Keratinocyte (primary cell): ENCODE measurements at regions not wholly inside any gene's neighbourhood (a gene's known extent, or its start where the extent isn't known, plus 50 kb on each side); places are given as distances from the start of the nearest gene placed in this dataset.

ENCODE experiments used
- DNase-seq: peaks from one replicate; pipeline ENCODE4 v3.0.0-alpha.2; 2011; ENCODE audit warnings: low read depth, missing footprints, low spot score
- FAIRE-seq: peaks from 2 replicates; lab custom pipeline; 2011; peaks lifted over from hg19 to GRCh38; lab: Jason Lieb, UNC
- H2AFZ ChIP-seq: 2 replicates; pipeline ENCODE4 v1.6.0; 2012; ENCODE audit warnings: low read length, control low read depth, inconsistent platforms; ENCODE audit not compliant: control insufficient read depth
- H3K27ac ChIP-seq: 2 replicates; pipeline ENCODE4 v1.5.1; 2011; ENCODE audit warnings: low read length; ENCODE audit not compliant: control insufficient read depth, insufficient read depth
- H3K27me3 ChIP-seq: 3 replicates; pipeline ENCODE4 v1.6.0; 2011; ENCODE audit warnings: low read length; ENCODE audit not compliant: control insufficient read depth, insufficient read depth; ENCODE audit errors: extremely low read depth
- H3K36me3 ChIP-seq, 2 experiments: 2 replicates in 1 of 2; 3 replicates in 1 of 2; pipeline ENCODE4 v1.5.1; 2011; ENCODE audit warnings: low read length in 2 of 2, mild to moderate bottlenecking in 1 of 2; ENCODE audit not compliant: control insufficient read depth in 2 of 2, insufficient read depth in 2 of 2; ENCODE audit errors: extremely low read depth in 1 of 2
- H3K4me1 ChIP-seq: 3 replicates; pipeline ENCODE4 v1.5.1; 2011; ENCODE audit warnings: low read length; ENCODE audit not compliant: control insufficient read depth, insufficient read depth; ENCODE audit errors: extremely low read depth
- H3K4me2 ChIP-seq: 3 replicates; pipeline ENCODE4 v1.6.0; 2011; ENCODE audit warnings: low read depth, low read length; ENCODE audit not compliant: control insufficient read depth, insufficient read depth; ENCODE audit errors: extremely low read depth
- H3K4me3 ChIP-seq, 3 experiments: fragments of 200-600 bp in 1 of 3; sonication (generic) in 1 of 3; 2 replicates in 2 of 3; 3 replicates in 1 of 3; pipeline ENCODE4 v1.5.1; 2011 to 2016; ENCODE audit warnings: low read length in 3 of 3, mild to moderate bottlenecking in 3 of 3, control low read depth in 2 of 3, inconsistent platforms in 1 of 3, low read depth in 1 of 3, mixed read lengths in 1 of 3, mixed run types in 1 of 3, moderate library complexity in 1 of 3; ENCODE audit not compliant: control insufficient read depth in 2 of 3, insufficient read depth in 2 of 3; ENCODE audit errors: extremely low read depth in 1 of 3
- H3K79me2 ChIP-seq: 2 replicates; pipeline ENCODE4 v1.6.0; 2012; ENCODE audit warnings: low read length; ENCODE audit not compliant: control insufficient read depth, insufficient read depth
- H3K9ac ChIP-seq: 3 replicates; pipeline ENCODE4 v1.6.0; 2011; ENCODE audit warnings: low read length; ENCODE audit not compliant: control insufficient read depth, insufficient read depth; ENCODE audit errors: extremely low read depth
- H3K9me1 ChIP-seq: 3 replicates; pipeline ENCODE4 v1.6.0; 2011; ENCODE audit warnings: low read length; ENCODE audit not compliant: control insufficient read depth, insufficient read depth; ENCODE audit errors: extremely low read depth
- H3K9me3 ChIP-seq: 2 replicates; pipeline ENCODE4 v1.5.1; 2012; ENCODE audit warnings: low read depth, low read length; ENCODE audit not compliant: control insufficient read depth
- H4K20me1 ChIP-seq: 3 replicates; pipeline ENCODE4 v1.6.0; 2011; ENCODE audit warnings: low read length; ENCODE audit not compliant: control insufficient read depth, insufficient read depth; ENCODE audit errors: extremely low read depth
- CTCF ChIP-seq, 3 experiments: IDR thresholded peaks in 1 of 3; conservative IDR thresholded peaks in 1 of 3; optimal IDR thresholded peaks in 1 of 3; 2 replicates in 2 of 3; 3 replicates in 1 of 3; pipeline versions ENCODE3 to v1.5.1; 2011; ENCODE audit warnings: low read length in 3 of 3, mild to moderate bottlenecking in 3 of 3, moderate library complexity in 2 of 3, control low read depth in 1 of 3, inconsistent platforms in 1 of 3; ENCODE audit not compliant: insufficient read depth in 2 of 3; ENCODE audit errors: extremely low read depth in 1 of 3
- EZH2 ChIP-seq: IDR thresholded peaks from one replicate; pipeline ENCODE4 v1.6.1; 2012; ENCODE audit warnings: inconsistent platforms, mild to moderate bottlenecking, low read length, moderate library complexity
- dilution Hi-C: fragments of 300-500 bp; cut with MboI; formaldehyde crosslinking; loops from one replicate; pipeline ENCODE4 v1.7.0; 2020; ENCODE audit warnings: low sequenced_read_pairs; ENCODE audit not compliant: extremely low pct_ligation_motif_present

GRCh38 chr4:134708616-134709015 is 507.0 kb upstream of the PABPC4L start:
- Histone ChIP-seq H4K20me1 (no peaks in the 10 kb centered on the region), H3K4me2 (no peak overlapping the region), H3K9ac (no peak overlapping the region), H3K4me3 (no peak overlapping the region), H3K27me3 (no peaks in the 10 kb centered on the region), H3K9me3 (no peaks in the 10 kb centered on the region), H3K9me1 (no peaks in the 10 kb centered on the region), H3K4me1 (no peaks in the 10 kb centered on the region), H2AFZ (no peak overlapping the region), H3K36me3 (no peaks in the 10 kb centered on the region), H3K27ac (no peak overlapping the region), H3K79me2 (no peaks in the 10 kb centered on the region)
- FAIRE-seq (no peak), DNase-seq (no peak)
- dilution Hi-C loops, result no loop called here
- TF ChIP-seq EZH2 (no peak), CTCF (optimal IDR thresholded peaks at IDR 0.05 in 1 of 3, IDR thresholded peaks at IDR 0.05 in 1 of 3, conservative IDR thresholded peaks at IDR 0.05 in 1 of 3; ENCODE audit: extremely low read depth in 1 of 3, insufficient read depth in 2 of 3, low read length in 3 of 3) (no peak)

GRCh38 chr4:134708026-134708425 is 506.4 kb upstream of the PABPC4L start:
- Histone ChIP-seq H3K4me2 (no peak overlapping the region), H3K9ac (no peak overlapping the region), H3K4me3 (no peak overlapping the region), H3K36me3 (no peaks in the 10 kb centered on the region), H3K27ac (no peak overlapping the region), H2AFZ (no peak overlapping the region), H3K79me2 (no peaks in the 10 kb centered on the region), H3K27me3 (no peaks in the 10 kb centered on the region), H3K4me1 (no peaks in the 10 kb centered on the region), H3K9me1 (no peaks in the 10 kb centered on the region), H3K9me3 (no peaks in the 10 kb centered on the region), H4K20me1 (no peaks in the 10 kb centered on the region)
- dilution Hi-C loops, result no loop called here
- FAIRE-seq (no peak), DNase-seq (no peak)
- TF ChIP-seq EZH2, result no peak
- no peak for TF ChIP-seq CTCF (optimal IDR thresholded peaks at IDR 0.05 in 1 of 3, IDR thresholded peaks at IDR 0.05 in 1 of 3, conservative IDR thresholded peaks at IDR 0.05 in 1 of 3; ENCODE audit: extremely low read depth in 1 of 3, insufficient read depth in 2 of 3, low read length in 3 of 3)
